G401.6 (cell line): ENCODE measurements at regions not wholly inside any gene's neighbourhood (a gene's known extent, or its start where the extent isn't known, plus 50 kb on each side); places are given as distances from the start of the nearest gene placed in this dataset.

Source experiments
- FAIRE-seq: peaks from 2 replicates; lab custom pipeline; 2012; peaks lifted over from hg19 to GRCh38; lab: Jason Lieb, UNC

- no peak for FAIRE-seq
These were observed 708.6 kb downstream of the DTWD2 start for GRCh38 chr5:118279540-118280294.

DNA sequence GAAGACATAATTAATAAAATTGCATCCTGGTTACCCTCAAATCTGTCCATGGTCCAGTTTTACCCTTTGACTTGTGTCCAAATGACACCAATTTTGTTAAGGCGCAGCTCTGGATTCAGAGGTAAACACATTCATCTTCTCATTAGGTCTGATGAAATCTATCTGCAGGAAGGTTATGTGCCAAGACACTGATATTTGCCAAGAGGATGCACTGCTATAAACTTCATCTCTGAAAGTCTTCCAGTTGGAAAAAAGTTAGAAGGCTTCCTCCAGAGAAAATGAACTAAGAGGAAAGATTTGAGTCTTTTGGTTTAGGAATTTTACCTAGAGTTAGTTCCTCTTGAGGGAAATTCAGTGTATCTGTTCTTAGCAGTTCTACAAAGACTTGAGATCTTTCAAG lies 717.8 kb downstream of the DTWD2 start:
- no peak for FAIRE-seq

- FAIRE-seq, result no peak
These were observed 730.1 kb downstream of the DTWD2 start for GRCh38 chr5:118258223-118258622.

DNA sequence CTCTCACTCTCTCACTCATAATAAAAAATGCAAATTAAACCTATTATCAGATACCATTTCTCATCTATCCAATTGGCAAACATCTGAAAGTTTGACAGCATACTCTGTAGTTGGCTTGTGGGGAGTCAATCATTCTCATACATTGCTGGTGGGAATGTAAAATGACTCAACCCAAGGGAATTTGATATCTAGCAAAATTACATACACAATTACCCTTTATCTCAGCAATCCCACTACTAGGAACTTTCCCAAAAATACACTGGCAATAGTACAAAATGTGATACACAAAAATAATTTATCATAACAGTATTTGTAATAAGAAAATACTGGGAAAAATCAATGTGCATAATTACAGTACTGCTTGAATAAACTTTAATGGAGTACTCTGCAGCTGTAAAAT lies 731.3 kb downstream of the DTWD2 start:
- FAIRE-seq, result no peak

GRCh38 chr5:118253225-118254061 lies 734.9 kb downstream of the DTWD2 start:
- FAIRE-seq, result no peak

DNA sequence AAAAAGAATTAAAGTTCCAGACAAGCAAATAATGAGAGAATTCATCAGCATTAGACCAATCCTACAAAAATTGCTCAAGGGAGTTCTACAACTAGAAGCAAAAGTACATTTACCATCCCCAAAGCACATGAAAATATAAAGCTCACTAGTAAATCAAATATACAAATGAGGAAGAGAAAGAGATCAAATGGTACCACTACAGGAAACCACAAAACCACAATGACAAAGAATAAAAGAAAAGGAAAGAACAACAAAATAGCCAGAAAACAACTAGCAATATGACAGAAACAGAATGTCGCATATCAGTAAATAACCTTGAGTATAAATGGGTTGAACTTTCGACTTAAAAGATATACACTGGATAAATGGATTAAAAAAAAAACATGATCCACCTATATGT lies 739.0 kb downstream of the DTWD2 start:
- FAIRE-seq, result no peak

DNA sequence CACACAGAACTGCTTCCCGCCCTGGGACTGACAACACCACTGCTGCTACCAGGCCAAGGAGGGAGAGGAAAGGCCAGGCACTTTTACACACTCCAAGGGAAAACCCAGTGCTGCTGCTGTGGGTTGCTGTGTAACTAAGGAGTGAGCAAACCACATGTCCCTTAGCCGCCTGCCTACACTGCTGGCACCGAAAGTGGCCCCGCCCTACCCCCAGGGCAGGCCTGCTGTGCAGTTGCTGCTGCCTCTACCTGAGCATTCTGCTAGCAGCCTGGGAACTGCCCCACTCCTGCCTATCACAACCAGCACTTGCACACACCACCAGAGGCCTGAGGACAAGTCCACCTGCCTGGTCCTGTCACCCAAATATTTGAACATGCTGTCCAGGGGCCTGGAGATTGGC lies 740.9 kb downstream of the DTWD2 start:
- FAIRE-seq, result no peak

- no peak for FAIRE-seq
These were observed 744.7 kb downstream of the DTWD2 start for GRCh38 chr5:118243613-118244012.

GRCh38 chr5:118243068-118243467 lies 745.3 kb downstream of the DTWD2 start:
- FAIRE-seq, result no peak

GRCh38 chr5:118236108-118236849 lies 752.1 kb downstream of the DTWD2 start:
- FAIRE-seq, result no peak

GRCh38 chr5:118233606-118234005 lies 754.7 kb downstream of the DTWD2 start:
- no peak for FAIRE-seq

- FAIRE-seq, result no peak
These were observed 759.9 kb downstream of the DTWD2 start for GRCh38 chr5:118228489-118228888.

GRCh38 chr5:118224546-118224945 lies 763.8 kb downstream of the DTWD2 start:
- FAIRE-seq, result no peak

DNA sequence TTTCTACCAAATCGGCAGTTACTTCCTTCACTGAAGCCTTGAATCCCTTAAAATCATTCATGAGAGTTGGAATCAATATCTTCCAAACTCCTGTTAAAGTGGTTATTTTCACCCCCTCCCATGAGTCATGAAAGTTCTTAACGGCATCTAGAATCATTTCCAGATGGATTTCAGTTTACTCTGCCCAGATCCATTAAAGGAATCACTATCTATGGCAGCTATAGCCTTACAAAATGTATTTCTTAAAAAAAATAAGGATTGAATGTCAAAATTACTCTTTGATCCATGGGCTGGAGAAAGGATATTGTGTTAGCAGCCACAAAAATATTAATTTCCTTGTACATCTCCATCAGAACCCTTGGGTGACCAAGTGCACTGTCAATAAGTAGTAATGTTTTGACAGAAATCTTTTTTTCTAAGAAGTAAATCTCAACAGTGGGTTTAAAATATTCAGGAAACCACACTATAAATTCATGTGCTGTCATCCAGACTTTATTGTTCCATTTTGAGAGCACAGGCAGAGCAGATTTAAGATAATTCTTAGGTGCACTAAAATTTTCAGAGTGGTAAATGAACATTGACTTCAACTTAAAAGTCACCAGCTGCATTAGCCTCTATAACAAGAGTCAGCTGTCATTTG lies 767.7 kb downstream of the DTWD2 start:
- FAIRE-seq, result no peak

- FAIRE-seq, result no peak
These were observed 776.7 kb downstream of the DTWD2 start for GRCh38 chr5:118211606-118212005.

- FAIRE-seq, result no peak
These were observed 780.3 kb downstream of the DTWD2 start for GRCh38 chr5:118208031-118208453.

- FAIRE-seq, result no peak
These were observed 788.5 kb downstream of the DTWD2 start for GRCh38 chr5:118199801-118200200.

GRCh38 chr5:118196229-118196628 lies 792.1 kb downstream of the DTWD2 start:
- FAIRE-seq, result no peak

- FAIRE-seq, result no peak
These were observed 793.1 kb downstream of the DTWD2 start for GRCh38 chr5:118195211-118195610.

GRCh38 chr5:118193194-118193905 lies 795.0 kb downstream of the DTWD2 start:
- no peak for FAIRE-seq

DNA sequence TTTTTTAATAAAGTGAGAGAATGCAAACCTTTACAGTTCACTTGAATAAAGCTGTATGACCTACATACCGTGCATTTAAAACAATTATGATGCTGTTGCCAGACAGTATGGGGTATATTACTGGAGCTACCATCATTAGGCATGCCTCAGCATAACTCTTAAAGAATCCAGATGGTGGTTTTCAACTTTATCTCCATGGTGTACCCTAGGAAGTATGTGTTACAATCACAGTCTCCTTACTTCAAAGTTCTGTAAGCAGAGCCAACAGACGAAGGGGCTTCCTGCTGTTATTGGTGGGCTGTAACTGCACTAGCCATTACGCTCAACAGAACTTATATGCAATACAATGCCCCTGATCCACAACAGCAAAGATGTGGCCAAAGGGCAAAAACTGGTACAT lies 803.3 kb downstream of the DTWD2 start:
- no peak for FAIRE-seq

DNA sequence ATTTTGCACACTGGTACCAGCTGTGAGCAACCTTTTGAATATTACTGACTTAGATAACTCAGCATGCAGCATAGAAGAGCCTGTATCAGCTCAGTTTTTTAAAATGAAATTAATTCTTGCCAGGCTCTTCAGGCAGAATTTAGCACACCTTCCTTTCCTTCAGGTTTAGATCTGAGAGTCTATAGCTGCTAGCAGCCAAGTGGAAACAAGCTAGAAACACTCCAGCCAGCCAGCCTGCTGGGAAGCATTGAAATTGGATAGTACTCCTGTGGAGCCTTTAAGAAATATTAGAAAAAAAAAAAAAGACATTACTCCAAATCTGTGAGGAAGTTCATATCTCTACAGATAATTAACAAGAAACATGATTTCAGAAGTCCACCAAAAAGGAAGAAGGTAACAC lies 812.2 kb downstream of the DTWD2 start:
- no peak for FAIRE-seq
